WI38 (cell line): ENCODE measurements at regions not wholly inside any gene's neighbourhood (a gene's known extent, or its start where the extent isn't known, plus 50 kb on each side); places are given as distances from the start of the nearest gene placed in this dataset.

ENCODE experiments used
- H3K4me3 ChIP-seq: 2 replicates; pipeline ENCODE4 v1.5.1; 2011; ENCODE audit warnings: low read depth, mild to moderate bottlenecking, control low read depth, low read length
- TF ChIP-seq, protein P1 (sequence below): IDR thresholded peaks from 2 replicates; pipeline ENCODE4 v1.5.1; 2012; ENCODE audit warnings: low read depth, mild to moderate bottlenecking, control low read depth, low read length

DNA sequence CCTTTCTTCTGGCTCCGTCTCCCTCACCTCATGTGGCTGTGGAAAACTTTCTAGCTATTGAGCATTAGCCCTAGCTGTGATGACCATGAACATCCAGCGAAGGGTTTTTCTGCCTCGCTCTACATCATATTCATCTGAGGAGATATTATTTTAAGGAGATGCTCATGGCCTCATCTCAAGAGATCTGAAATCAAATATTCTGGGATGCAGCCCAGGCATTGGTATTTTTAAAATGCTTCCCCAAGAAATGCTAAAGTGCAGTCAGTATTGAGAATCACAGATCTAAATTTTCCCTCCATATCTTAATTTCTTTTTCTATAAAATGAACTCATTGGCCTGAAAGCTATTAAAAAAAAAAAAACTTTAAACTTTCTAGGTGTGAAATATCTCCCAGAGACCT, 238.2 kb upstream of the CELF2 start:
- TF ChIP-seq, protein P1, sequence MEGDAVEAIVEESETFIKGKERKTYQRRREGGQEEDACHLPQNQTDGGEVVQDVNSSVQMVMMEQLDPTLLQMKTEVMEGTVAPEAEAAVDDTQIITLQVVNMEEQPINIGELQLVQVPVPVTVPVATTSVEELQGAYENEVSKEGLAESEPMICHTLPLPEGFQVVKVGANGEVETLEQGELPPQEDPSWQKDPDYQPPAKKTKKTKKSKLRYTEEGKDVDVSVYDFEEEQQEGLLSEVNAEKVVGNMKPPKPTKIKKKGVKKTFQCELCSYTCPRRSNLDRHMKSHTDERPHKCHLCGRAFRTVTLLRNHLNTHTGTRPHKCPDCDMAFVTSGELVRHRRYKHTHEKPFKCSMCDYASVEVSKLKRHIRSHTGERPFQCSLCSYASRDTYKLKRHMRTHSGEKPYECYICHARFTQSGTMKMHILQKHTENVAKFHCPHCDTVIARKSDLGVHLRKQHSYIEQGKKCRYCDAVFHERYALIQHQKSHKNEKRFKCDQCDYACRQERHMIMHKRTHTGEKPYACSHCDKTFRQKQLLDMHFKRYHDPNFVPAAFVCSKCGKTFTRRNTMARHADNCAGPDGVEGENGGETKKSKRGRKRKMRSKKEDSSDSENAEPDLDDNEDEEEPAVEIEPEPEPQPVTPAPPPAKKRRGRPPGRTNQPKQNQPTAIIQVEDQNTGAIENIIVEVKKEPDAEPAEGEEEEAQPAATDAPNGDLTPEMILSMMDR: no peak
- H3K4me3 ChIP-seq: no peak overlapping the region

DNA sequence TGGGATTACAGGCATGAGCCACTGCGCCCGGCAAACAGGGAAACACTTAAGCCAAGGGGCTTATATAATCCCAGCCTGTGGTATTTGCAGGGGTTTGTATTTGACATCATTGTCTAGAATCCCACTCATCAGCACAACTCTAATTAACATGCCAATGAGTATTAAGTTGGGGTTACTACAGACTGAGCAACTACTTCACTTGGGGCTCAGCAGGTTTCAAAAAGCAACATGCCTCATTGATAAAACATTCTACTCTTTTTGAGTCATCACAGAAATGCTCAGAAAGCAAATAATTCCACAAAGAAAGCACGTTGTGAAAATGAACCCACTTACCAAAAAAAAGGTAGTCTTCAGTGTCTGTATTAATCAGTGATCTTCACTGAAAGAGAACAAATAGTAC, 236.9 kb upstream of the CELF2 start:
- TF ChIP-seq, protein P1: no peak
- H3K4me3 ChIP-seq: no peak overlapping the region

DNA sequence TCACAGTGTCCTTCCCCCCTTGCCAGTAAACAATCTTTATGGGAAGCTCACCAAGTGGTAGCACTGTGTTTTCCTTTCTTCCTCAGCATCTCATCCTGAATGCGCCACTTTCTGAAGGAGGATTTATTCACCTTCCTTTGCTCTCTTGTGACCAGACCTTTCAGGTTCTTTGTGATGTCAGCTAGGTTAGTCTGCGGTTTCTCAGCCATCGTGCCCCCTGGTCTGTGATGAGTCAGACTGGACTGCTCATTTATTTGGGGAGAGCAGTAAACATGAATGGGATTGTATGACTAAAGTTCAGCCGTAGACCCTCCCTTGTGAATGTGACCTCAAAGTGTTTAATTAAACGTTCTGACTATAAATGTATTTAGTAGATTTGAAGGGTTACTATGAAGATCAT, 235.1 kb upstream of the CELF2 start:
- TF ChIP-seq, protein P1: no peak

DNA sequence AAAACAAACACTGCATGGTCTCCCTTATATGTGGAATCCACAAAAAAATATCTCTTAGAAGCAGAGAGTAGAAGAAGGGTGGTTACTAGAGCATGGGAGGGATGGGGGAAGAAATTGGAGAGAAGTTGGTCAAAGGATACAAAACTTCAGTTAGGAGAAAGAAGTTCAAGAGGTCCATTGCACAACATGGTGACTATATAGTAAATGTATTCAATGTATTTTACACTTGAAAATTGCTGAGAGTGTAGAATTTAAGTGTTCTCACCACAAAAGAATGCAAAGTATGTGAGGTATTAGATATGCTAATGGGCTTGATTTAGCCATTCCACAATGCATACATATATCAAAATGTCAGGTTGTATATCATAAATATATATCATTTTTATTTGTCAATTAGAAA, 232.0 kb upstream of the CELF2 start:
- TF ChIP-seq, protein P1: no peak
- H3K4me3 ChIP-seq: no peak overlapping the region

More for the DNA sequence above, 235.1 kb upstream of the CELF2 start:
- H3K4me3 ChIP-seq: no peak overlapping the region

DNA sequence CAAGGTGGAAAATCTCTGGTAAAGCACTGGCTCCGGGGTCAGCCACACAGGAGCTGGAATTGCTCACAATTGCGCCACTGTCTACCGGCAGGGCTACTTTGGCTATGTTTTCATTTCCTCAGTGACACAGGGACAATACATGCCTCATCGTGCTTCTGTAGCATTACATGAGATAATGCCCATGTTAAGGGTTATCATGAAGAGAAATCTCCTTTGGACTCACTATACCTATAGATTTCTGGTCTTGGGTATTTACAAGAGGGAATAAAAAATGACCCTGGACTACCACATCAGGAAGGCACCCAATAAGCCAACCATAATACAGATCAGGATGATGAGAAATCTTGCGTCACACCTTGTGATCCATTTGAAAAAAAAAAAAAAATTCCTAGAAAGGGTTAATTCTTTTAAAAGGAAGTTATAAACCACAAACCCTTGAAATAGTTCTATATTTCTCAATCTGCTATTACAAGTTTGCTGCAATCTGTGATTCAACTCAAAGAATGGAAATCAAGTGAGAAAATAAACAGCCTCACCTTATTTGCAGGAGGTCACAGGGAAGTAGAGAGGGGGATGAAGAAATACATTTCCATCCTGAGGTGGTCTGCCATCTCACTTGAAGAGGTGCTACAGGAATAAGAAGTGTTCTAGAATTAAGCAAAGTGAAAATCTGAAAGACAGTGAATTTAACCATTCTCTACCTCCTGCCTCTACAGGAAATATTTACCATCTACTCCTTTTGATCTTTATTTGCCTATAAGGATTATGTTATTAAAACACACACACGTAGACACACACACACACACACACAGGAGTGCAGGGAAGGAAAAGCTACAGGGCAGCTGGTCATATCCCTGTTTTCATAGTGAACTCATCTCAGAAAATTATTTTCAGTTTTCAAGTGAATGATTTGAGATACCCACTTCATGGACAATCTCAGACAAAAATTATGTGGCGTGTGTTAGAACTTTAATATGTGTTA, 231.3 kb upstream of the CELF2 start:
- H3K4me3 ChIP-seq: no peak overlapping the region
- TF ChIP-seq, protein P1: no peak

DNA sequence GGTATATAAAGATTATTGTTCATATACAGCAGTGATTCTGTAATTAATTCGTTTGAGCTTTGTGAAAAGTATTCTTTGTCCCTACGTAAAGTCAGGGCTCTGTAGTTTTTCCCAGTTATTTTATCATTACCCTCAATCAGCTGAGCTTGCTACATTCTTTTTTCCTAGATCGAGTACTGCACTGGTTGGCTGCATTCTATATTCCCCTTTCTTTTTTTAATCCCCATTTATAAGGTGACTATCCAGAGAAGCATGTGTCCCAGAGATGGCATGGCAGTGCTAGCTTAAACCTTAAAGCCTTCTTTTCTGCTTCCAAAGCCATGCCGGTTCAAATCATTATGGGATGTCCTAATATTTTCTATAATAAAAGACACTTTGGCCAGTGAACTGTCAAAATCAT, 230.1 kb upstream of the CELF2 start:
- H3K4me3 ChIP-seq: no peak overlapping the region
- TF ChIP-seq, protein P1: no peak

DNA sequence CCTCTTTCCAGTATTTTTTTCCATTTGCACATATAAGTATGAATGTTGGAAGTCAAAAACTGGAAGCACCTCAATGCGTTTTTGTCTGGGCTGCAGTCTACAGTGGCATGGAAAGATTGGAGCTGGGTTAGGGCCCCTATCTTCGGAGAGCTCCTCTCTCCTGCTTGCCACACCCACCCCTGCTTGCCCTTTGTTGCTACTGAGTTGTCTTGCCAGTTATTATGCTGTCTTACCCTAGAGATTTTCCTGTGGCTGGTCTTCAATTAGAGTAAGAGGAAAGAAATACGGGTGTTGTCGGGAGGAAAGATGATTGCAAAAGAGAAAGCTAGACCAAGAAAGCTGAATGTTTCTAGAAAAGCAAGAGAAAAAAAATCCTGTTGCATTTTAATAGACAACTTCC, 228.9 kb upstream of the CELF2 start:
- TF ChIP-seq, protein P1: no peak
- no peak overlapping the region for H3K4me3 ChIP-seq
